GM12878 (cell line): ENCODE measurements at regions not wholly inside any gene's neighbourhood (a gene's known extent, or its start where the extent isn't known, plus 50 kb on each side); places are given as distances from the start of the nearest gene placed in this dataset.

ENCODE experiments used
- ATAC-seq: fragments of 200-7000 bp; cut with Tn5 transposase; 3 replicates; pipeline ENCODE4 v1.9.1; 2020; ENCODE audit warnings: mild to moderate bottlenecking, moderate library complexity
- BruUV-seq: library from RNA; stranded (reverse); fragments of 400-500 nt; replicated peaks from 2 replicates; lab custom pipeline; 2021; lab: Mats Ljungman, UMichigan
- CTCF ChIA-PET: fragments of 300-600 bp; sonication (Branson Sonifier 250); formaldehyde crosslinking; extraction: SDS; loops from one replicate; lab custom pipeline; 2021; ENCODE audit warnings: inconsistent platforms; lab: Yijun Ruan, JAX
- POLR2A ChIA-PET: fragments of 350-600 bp; formaldehyde crosslinking; extraction: SDS; loops from one replicate; lab custom pipeline; 2021; ENCODE audit warnings: inconsistent platforms; lab: Charles Lee
- RAD21 ChIA-PET: fragments of 300-600 bp; sonication (Branson Sonifier 250); formaldehyde crosslinking; loops from one replicate; lab custom pipeline; 2023; ENCODE audit warnings: antibody characterized with exemption; ENCODE audit not compliant: unreplicated experiment; lab: Charles Lee
- SMC1A ChIA-PET: fragments of 300-600 bp; sonication (Branson Sonifier 250); formaldehyde crosslinking; loops from one replicate; lab custom pipeline; 2023; ENCODE audit not compliant: unreplicated experiment, uncharacterized antibody; lab: Charles Lee
- DNase-seq: peaks from one replicate; pipeline ENCODE4 v3.0.0-alpha.2; 2011; ENCODE audit warnings: low read depth, low spot score
- FAIRE-seq: peaks from 3 replicates; lab custom pipeline; 2011; peaks lifted over from hg19 to GRCh38; lab: Jason Lieb, UNC
- H2AFZ ChIP-seq: 2 replicates; pipeline ENCODE4 v1.6.0; 2011; ENCODE audit warnings: low read depth, low read length, control low read depth; ENCODE audit not compliant: control insufficient read depth
- H3K27ac ChIP-seq: 2 replicates; pipeline ENCODE4 v1.5.1; 2011; ENCODE audit warnings: control low read depth; ENCODE audit not compliant: control insufficient read depth, insufficient read depth
- H3K27me3 ChIP-seq, 2 experiments: replicated peaks in 1 of 2; 2 replicates each; pipeline versions ENCODE4 v1.6.0 to v1.6.1; 2011; ENCODE audit warnings: low read length in 1 of 2; ENCODE audit not compliant: control insufficient read depth in 2 of 2, insufficient read depth in 2 of 2
- H3K36me3 ChIP-seq, 2 experiments: 2 replicates each; pipeline ENCODE4 v1.5.1; 2011; ENCODE audit warnings: low read length in 1 of 2; ENCODE audit not compliant: control insufficient read depth in 2 of 2, insufficient read depth in 2 of 2
- H3K4me1 ChIP-seq: 2 replicates; pipeline ENCODE4 v1.6.1; 2011; ENCODE audit warnings: mild to moderate bottlenecking, low read length, moderate library complexity, mixed read lengths; ENCODE audit not compliant: control insufficient read depth, insufficient read depth
- H3K4me2 ChIP-seq: 2 replicates; pipeline ENCODE4 v1.6.0; 2011; ENCODE audit warnings: control low read depth; ENCODE audit not compliant: control insufficient read depth, insufficient read depth
- H3K4me3 ChIP-seq: fragments of 200-600 bp; sonication (generic); 2 replicates; pipeline ENCODE4 v1.5.1; 2016
- H3K79me2 ChIP-seq: 2 replicates; pipeline ENCODE4 v1.6.0; 2011; ENCODE audit warnings: low read length; ENCODE audit not compliant: control insufficient read depth, insufficient read depth
- H3K9ac ChIP-seq: 2 replicates; pipeline ENCODE4 v1.8.0; 2011; ENCODE audit warnings: low read length, control low read depth, mixed read lengths; ENCODE audit not compliant: control insufficient read depth, insufficient read depth
- H3K9me3 ChIP-seq: replicated peaks from 3 replicates; pipeline ENCODE4 v1.5.1; 2011; ENCODE audit warnings: mild to moderate bottlenecking, low read length; ENCODE audit not compliant: control insufficient read depth, insufficient read depth
- H4K20me1 ChIP-seq: 2 replicates; pipeline ENCODE4 v1.6.0; 2011; ENCODE audit not compliant: control insufficient read depth, insufficient read depth
- FOS ChIP-seq: IDR thresholded peaks from 3 replicates; pipeline ENCODE4 v1.6.1; 2011; ENCODE audit warnings: borderline replicate concordance; ENCODE audit not compliant: insufficient read length; ENCODE audit errors: extremely low read depth
- NR2C1 ChIP-seq: fragments of 450-650 bp; IDR thresholded peaks from 2 replicates; pipeline ENCODE4 v1.6.1; 2017; ENCODE audit warnings: antibody characterized with exemption, mild to moderate bottlenecking, moderate library complexity
- PAX5 ChIP-seq: IDR thresholded peaks from 2 replicates; pipeline ENCODE4 v1.6.1; 2011; ENCODE audit warnings: low read depth, low read length, borderline replicate concordance
- RBBP5 ChIP-seq: fragments of 200-600 bp; sonication (generic); conservative IDR thresholded peaks from 2 replicates; pipeline ENCODE4 v1.6.1; 2016
- TCF7 ChIP-seq: IDR thresholded peaks from 2 replicates; pipeline ENCODE4 v1.6.1; 2014; ENCODE audit warnings: antibody characterized with exemption, borderline replicate concordance
- YY1 ChIP-seq: IDR thresholded peaks from 2 replicates; pipeline ENCODE4 v1.6.1; 2011; ENCODE audit warnings: low read depth, mild to moderate bottlenecking, low read length
- ZBED1 ChIP-seq: IDR thresholded peaks from 2 replicates; pipeline ENCODE4 v1.6.1; 2016; ENCODE audit warnings: borderline replicate concordance
- WGBS: methylation state at CpG from one replicate; pipeline ENCODE4 v1.1.6; 2016; ENCODE audit warnings: low lambda C conversion rate; ENCODE audit not compliant: insufficient replicate concordance, insufficient coverage; ENCODE audit errors: missing lambda C conversion rate; 5-methylcytosine and 5-hydroxymethylcytosine counted together
- in situ Hi-C: fragments of 300-500 bp; cut with MboI; formaldehyde crosslinking; loops from 9 replicates; pipeline ENCODE4 v1.14.3; 2018; ENCODE audit warnings: mixed read lengths
- intact Hi-C: fragments of 100-400 bp; cut with micrococcal nuclease; formaldehyde crosslinking; loops from one replicate; pipeline ENCODE4 v1.14.2; 2022; ENCODE audit not compliant: unreplicated experiment
- TF ChIP-seq, protein P1 (sequence below): IDR thresholded peaks from 2 replicates; pipeline ENCODE4 v1.6.1; 2012; ENCODE audit warnings: improper control_type of control experiment, low read depth, low read length; ENCODE audit not compliant: insufficient replicate concordance
- TF ChIP-seq, protein P2 (sequence below): IDR thresholded peaks from 2 replicates; pipeline ENCODE4 v1.6.1; 2012; ENCODE audit warnings: low read length, inconsistent platforms
- TF ChIP-seq, protein P3 (sequence below): IDR thresholded peaks from 2 replicates; pipeline ENCODE4 v1.6.1; 2011; ENCODE audit warnings: mild to moderate bottlenecking, low read depth, low read length, moderate library complexity; ENCODE audit not compliant: insufficient replicate concordance

DNA sequence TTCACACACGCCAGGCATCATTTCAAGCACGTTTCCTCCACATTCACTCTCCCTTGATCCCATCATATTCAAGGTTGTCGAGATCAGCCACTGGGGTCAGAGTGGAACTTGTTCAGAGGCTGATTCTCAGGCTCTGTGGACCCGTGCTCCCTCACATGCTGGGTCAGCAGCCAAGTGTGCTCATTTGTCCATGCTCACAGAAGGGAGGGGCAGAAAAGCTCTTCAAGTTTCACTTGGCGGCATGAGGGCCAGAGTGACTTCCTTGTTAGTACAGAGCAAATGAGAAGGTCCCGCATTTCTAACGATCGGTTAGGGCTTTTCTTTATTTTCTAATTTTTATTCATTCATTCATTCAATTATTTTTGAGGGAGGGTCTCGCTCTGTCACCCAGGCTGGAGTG, 82.2 kb downstream of the EBLN1 start:
- ATAC-seq, result no peak
- Histone ChIP-seq H3K79me2 (no peaks in the 10 kb centered on the region), H4K20me1 (no peaks in the 10 kb centered on the region), H3K4me3 (no peak overlapping the region), H3K4me2 (no peak overlapping the region), H2AFZ (no peak overlapping the region), H3K27ac (no peak overlapping the region), H3K4me1 (no peaks in the 10 kb centered on the region), H3K36me3 (no peaks in the 10 kb centered on the region), H3K27me3 (no peaks in the 10 kb centered on the region), H3K9me3 (no peaks in the 10 kb centered on the region; the same call in 2 of the 3 replicates), H3K9ac (no peak overlapping the region)
- intact Hi-C loops (no loop called here), in situ Hi-C loops (no loop called here)
- 55% methylated on average over 9 of the region's 9 CpGs for WGBS
- DNase-seq, result no peak
- no peak for FAIRE-seq
- ChIA-PET RAD21 (no interaction called here), SMC1A (no interaction called here), POLR2A (no interaction called here), CTCF (interaction anchor here (0.6 kb wide), 1 partner anchor 412 kb away, joined by 3 read pairs; no protein-coding TSS in a partner anchor)
- TF ChIP-seq PAX5, result no peak
- TF ChIP-seq, protein P1, sequence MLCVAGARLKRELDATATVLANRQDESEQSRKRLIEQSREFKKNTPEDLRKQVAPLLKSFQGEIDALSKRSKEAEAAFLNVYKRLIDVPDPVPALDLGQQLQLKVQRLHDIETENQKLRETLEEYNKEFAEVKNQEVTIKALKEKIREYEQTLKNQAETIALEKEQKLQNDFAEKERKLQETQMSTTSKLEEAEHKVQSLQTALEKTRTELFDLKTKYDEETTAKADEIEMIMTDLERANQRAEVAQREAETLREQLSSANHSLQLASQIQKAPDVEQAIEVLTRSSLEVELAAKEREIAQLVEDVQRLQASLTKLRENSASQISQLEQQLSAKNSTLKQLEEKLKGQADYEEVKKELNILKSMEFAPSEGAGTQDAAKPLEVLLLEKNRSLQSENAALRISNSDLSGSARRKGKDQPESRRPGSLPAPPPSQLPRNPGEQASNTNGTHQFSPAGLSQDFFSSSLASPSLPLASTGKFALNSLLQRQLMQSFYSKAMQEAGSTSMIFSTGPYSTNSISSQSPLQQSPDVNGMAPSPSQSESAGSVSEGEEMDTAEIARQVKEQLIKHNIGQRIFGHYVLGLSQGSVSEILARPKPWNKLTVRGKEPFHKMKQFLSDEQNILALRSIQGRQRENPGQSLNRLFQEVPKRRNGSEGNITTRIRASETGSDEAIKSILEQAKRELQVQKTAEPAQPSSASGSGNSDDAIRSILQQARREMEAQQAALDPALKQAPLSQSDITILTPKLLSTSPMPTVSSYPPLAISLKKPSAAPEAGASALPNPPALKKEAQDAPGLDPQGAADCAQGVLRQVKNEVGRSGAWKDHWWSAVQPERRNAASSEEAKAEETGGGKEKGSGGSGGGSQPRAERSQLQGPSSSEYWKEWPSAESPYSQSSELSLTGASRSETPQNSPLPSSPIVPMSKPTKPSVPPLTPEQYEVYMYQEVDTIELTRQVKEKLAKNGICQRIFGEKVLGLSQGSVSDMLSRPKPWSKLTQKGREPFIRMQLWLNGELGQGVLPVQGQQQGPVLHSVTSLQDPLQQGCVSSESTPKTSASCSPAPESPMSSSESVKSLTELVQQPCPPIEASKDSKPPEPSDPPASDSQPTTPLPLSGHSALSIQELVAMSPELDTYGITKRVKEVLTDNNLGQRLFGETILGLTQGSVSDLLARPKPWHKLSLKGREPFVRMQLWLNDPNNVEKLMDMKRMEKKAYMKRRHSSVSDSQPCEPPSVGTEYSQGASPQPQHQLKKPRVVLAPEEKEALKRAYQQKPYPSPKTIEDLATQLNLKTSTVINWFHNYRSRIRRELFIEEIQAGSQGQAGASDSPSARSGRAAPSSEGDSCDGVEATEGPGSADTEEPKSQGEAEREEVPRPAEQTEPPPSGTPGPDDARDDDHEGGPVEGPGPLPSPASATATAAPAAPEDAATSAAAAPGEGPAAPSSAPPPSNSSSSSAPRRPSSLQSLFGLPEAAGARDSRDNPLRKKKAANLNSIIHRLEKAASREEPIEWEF, result no peak
- no peak for TF ChIP-seq NR2C1
- TF ChIP-seq, protein P2, sequence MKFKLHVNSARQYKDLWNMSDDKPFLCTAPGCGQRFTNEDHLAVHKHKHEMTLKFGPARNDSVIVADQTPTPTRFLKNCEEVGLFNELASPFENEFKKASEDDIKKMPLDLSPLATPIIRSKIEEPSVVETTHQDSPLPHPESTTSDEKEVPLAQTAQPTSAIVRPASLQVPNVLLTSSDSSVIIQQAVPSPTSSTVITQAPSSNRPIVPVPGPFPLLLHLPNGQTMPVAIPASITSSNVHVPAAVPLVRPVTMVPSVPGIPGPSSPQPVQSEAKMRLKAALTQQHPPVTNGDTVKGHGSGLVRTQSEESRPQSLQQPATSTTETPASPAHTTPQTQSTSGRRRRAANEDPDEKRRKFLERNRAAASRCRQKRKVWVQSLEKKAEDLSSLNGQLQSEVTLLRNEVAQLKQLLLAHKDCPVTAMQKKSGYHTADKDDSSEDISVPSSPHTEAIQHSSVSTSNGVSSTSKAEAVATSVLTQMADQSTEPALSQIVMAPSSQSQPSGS, result no peak
- no peak for TF ChIP-seq YY1
- TF ChIP-seq, protein P3, sequence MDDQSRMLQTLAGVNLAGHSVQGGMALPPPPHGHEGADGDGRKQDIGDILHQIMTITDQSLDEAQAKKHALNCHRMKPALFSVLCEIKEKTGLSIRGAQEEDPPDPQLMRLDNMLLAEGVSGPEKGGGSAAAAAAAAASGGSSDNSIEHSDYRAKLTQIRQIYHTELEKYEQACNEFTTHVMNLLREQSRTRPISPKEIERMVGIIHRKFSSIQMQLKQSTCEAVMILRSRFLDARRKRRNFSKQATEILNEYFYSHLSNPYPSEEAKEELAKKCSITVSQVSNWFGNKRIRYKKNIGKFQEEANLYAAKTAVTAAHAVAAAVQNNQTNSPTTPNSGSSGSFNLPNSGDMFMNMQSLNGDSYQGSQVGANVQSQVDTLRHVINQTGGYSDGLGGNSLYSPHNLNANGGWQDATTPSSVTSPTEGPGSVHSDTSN, result no peak
- TF ChIP-seq ZBED1, result no peak
- TF ChIP-seq FOS, result no peak
- TF ChIP-seq TCF7, result no peak
- TF ChIP-seq RBBP5, result no peak
- BruUV-seq, result no TSS peak
